Pancreas (tissue), 10 donors: ENCODE measurements at regions not wholly inside any gene's neighbourhood (a gene's known extent, or its start where the extent isn't known, plus 50 kb on each side); places are given as distances from the start of the nearest gene placed in this dataset.

ENCODE experiments used
- ATAC-seq, 4 donors: fragments of 200-7000 bp; cut with Tn5 transposase; one replicate each; pipeline versions ENCODE4 v1.8.0 to v1.9.1; 2020; ENCODE audit warnings: mild to moderate bottlenecking in 4 of 4, moderate library complexity in 4 of 4
- DNase-seq, 6 donors: peaks; one replicate each; pipeline ENCODE4 v3.0.0-alpha.2; 2020
- FAIRE-seq: peaks from 2 replicates; lab custom pipeline; 2012; peaks lifted over from hg19 to GRCh38; lab: Jason Lieb, UNC
- H3K27ac ChIP-seq, 4 donors: fragments of 200-600 bp; sonication (generic); 1 replicate in 3 of 4; 2 replicates in 1 of 4; pipeline versions ENCODE4 v1.5.0 to v1.8.0; 2020
- H3K27me3 ChIP-seq, 4 donors: fragments of 200-600 bp; one replicate each; pipeline ENCODE4 v1.8.0; 2021
- H3K36me3 ChIP-seq, 3 donors: fragments of 200-600 bp; sonication (generic) in 1 of 3; one replicate each; pipeline versions ENCODE4 v1.5.0 to v1.8.0; 2020 to 2021
- H3K4me1 ChIP-seq, 3 donors: fragments of 200-600 bp; one replicate each; pipeline ENCODE4 v1.8.0; 2021
- H3K4me3 ChIP-seq, 4 donors: fragments of 200-600 bp; sonication (generic) in 2 of 4; one replicate each; pipeline versions ENCODE4 v1.5.0 to v1.8.0; 2020 to 2021
- H3K9me3 ChIP-seq, 4 donors: fragments of 200-600 bp; one replicate each; pipeline ENCODE4 v1.8.0; 2021
- CTCF ChIP-seq, 4 donors: fragments of 200-600 bp; sonication (generic) in 3 of 4; IDR thresholded peaks; one replicate each; pipeline versions ENCODE4 v1.5.0 to v1.8.0; 2021; ENCODE audit warnings: antibody characterized with exemption in 4 of 4
- WGBS, 2 donors: extraction: QIAGEN DNeasy Blood & Tissue Kit; methylation state at CpG; one replicate each; pipeline ENCODE4 v1.1.7; 2013; 5-methylcytosine and 5-hydroxymethylcytosine counted together
- intact Hi-C, 3 donors: fragments of 100-400 bp; cut with DNase I; formaldehyde crosslinking; loops; one replicate each; pipeline versions ENCODE4 v1.11.1 to v1.14.2; 2022
- donor health status: healthy with polysubstance abuse.
- donor health status: DM: no; HTN: no; CAD: no; lungs with moderate emphysema.
- donor health status: DM: no; HTN: no; CAD: no.
- donor health status: control.
- donor health status: control.
- donor health status: Bipolar disorder and iron deficiency.
- donor health status: DM: yes; HTN: yes; CAD: no.
- donor health status: DM: no; HTN: no; CAD: no.
- donor health status: DM: no; HTN: no; CAD: no.
- donor health status: DM: yes; HTN: yes; CAD: no.

DNA sequence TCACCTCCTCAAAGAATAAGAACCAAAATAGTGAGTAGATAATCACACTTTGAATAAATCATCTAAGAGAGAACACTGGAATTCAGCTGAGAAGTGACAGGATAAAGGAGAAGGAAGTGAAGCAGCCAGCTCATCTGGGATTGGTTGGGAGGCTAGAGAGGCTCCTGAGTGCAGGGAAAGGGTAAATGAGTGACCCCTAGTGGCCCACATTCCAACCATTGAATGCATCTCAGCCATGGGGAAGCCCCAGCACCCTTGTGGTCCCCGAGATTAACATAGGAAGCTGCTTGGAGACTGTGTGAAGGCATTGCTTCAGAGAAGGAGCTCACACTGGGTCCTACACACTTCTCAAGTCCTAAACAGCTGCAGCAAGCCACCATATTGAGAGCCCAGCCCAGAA lies 82.3 kb downstream of the JRKL start:
- H3K27me3 ChIP-seq, result no peaks in the 10 kb centered on the region
- H3K9me3 ChIP-seq, result no peaks in the 10 kb centered on the region
- ATAC-seq, result no peak
- DNase-seq, result no peak
- 46 to 52% methylated on average over 1 of the region's 1 CpG for WGBS, 2 donors
- H3K4me1 ChIP-seq, result no peaks in the 10 kb centered on the region
- no peak overlapping the region for H3K4me3 ChIP-seq
- no peak for TF ChIP-seq CTCF (IDR thresholded peaks at IDR 0.05)
- H3K36me3 ChIP-seq, result no peaks in the 10 kb centered on the region
- intact Hi-C loops, result no loop called here
- no peak overlapping the region for H3K27ac ChIP-seq
- no peak for FAIRE-seq

- 82 to 86% methylated on average over 1 of the region's 1 CpG for WGBS, 2 donors
- no peak for DNase-seq
- Histone ChIP-seq H3K36me3 (no peaks in the 10 kb centered on the region), H3K4me1 (no peaks in the 10 kb centered on the region), H3K4me3 (no peak overlapping the region), H3K9me3 (no peaks in the 10 kb centered on the region), H3K27ac (no peak overlapping the region), H3K27me3 (no peaks in the 10 kb centered on the region)
- no peak for TF ChIP-seq CTCF (IDR thresholded peaks at IDR 0.05)
- no peak for ATAC-seq
- intact Hi-C loops, result no loop called here
- FAIRE-seq, result no peak
Measured at GRCh38 chr11:96474263-96474662, 84.5 kb downstream of the JRKL start.

DNA sequence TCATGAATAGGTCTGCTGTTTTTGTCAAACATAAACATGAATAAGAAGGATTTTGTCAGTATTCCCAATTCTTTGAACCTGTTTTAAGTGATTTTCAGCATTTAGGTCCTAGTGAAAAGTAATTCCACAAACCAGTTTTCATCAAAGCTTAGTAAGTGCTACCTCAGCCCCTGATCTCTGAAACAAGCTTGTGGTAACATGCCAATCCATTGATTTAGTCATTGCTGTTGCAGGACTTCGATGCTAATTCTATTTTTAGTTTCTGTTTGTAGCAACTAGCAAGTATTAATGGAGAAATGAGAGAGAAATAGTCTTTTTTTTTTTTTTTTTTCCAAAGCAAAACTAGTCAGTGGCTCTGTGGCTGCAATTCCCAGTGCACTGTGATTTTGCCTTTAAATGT lies 91.4 kb downstream of the JRKL start:
- intact Hi-C loops, result no loop called here
- Histone ChIP-seq H3K9me3 (no peaks in the 10 kb centered on the region), H3K27me3 (no peaks in the 10 kb centered on the region), H3K4me1 (peaks cover 8 to 9% (median 9%) of the 10 kb centered on the region in 3 donors), H3K4me3 (no peak overlapping the region), H3K36me3 (no peaks in the 10 kb centered on the region), H3K27ac (no peak overlapping the region)
- TF ChIP-seq CTCF (IDR thresholded peaks at IDR 0.05), result no peak
- ATAC-seq, result no peak
- 0 to 3% methylated on average over 1 of the region's 1 CpG for WGBS, 2 donors
- no peak for DNase-seq
- no peak for FAIRE-seq

DNA sequence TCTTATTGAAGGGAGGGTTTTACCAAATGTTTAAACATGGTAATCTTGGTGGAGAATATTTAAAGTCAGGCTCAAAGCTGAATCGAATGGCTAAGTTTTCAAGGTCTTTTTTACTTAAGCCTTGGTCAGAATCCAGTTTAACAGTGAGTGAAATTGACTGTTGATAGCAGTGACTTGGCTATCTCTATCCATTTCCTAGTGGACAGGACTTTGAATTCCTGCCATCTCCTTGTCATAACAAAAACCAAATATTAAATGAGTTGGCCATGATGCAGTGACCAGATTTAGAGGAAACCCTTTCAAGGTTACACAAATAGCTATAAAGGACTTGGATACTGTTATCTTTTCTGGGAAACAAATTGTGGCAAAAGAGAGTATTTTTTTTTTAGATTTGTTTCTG lies 92.0 kb downstream of the JRKL start:
- no peak for DNase-seq

More for the DNA sequence above, 92.0 kb downstream of the JRKL start:
- intact Hi-C loops, result no loop called here
- H3K36me3 ChIP-seq, result no peaks in the 10 kb centered on the region
- H3K27ac ChIP-seq, result no peak overlapping the region
- ATAC-seq (peak; percentile 56 to 95 (median 82)), FAIRE-seq (no peak)
- TF ChIP-seq CTCF (IDR thresholded peaks at IDR 0.05), result no peak
- H3K4me1 ChIP-seq, result peaks cover 8 to 9% (median 9%) of the 10 kb centered on the region in 3 donors
- no peak overlapping the region for H3K4me3 ChIP-seq
- no peaks in the 10 kb centered on the region for H3K9me3 ChIP-seq
- WGBS, 2 donors, result 7 to 10% methylated on average over 1 of the region's 1 CpG
- H3K27me3 ChIP-seq, result no peaks in the 10 kb centered on the region
